ENCODE measurements at regions not wholly inside any gene's neighbourhood (a gene's known extent, or its start where the extent isn't known, plus 50 kb on each side); places are given as distances from the start of the nearest gene placed in this dataset.

DNA sequence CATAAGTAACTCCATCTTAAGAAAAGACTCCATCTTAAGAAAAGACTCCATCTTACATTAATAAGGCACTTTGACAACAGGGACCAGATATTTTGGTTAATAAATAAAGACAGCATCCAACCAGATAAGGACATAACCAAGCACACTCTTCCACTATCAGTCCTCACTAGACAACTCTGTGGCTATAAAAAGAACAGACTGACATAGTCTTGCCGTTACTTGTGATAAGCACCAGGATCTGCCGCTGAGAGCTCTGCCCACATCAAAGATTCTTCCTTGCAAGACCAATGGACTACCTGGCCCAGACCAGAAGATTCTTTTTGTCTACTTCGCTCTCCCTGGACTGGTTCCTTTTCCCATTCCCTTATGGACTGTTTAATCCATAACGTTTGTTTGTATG, 667.4 kb downstream of the NYAP2 start:
- TF ChIP-seq CTCF (IDR thresholded peaks at IDR 0.05; ENCODE audit: poor library complexity) = no peak
- TF ChIP-seq EZH2 (IDR thresholded peaks at IDR 0.05; ENCODE audit: borderline replicate concordance) = no peak

Data from hepatocyte (in vitro differentiated cells).